AG09319 (cell line): ENCODE measurements at regions not wholly inside any gene's neighbourhood (a gene's known extent, or its start where the extent isn't known, plus 50 kb on each side); places are given as distances from the start of the nearest gene placed in this dataset.
A peak's percentile ranks its signal among the peaks of the same experiment; 100 is the strongest.

Source experiments
- DNase-seq: peaks from one replicate; pipeline ENCODE4 v3.0.0-alpha.2; 2010; ENCODE audit warnings: low read depth; ENCODE audit errors: extremely low read depth
- CTCF ChIP-seq: IDR thresholded peaks from 2 replicates; pipeline ENCODE4 v1.5.1; 2011; ENCODE audit warnings: low read depth, mild to moderate bottlenecking, inconsistent platforms, low read length, moderate library complexity

DNA sequence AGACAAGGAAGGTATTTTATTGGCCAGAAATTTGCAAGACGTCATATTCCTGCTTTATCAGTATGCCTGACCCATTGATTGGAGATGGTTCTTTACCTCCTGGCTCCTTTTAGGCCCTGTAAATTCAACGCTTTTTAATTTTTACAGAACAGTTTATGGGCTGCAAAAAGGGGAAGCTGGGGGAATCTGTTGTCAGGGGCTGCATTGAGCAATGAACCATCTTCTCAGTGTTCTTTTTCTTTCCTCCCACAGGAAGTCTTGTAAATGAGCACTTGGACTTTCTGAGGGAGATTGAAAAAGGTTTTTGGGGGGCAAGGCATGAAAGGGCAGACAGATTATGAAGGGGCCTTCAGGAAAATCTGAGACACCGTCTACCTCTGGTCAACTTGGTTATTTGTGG lies 503.6 kb upstream of the TNP1 start:
- no peak for TF ChIP-seq CTCF
- no peak for DNase-seq

DNA sequence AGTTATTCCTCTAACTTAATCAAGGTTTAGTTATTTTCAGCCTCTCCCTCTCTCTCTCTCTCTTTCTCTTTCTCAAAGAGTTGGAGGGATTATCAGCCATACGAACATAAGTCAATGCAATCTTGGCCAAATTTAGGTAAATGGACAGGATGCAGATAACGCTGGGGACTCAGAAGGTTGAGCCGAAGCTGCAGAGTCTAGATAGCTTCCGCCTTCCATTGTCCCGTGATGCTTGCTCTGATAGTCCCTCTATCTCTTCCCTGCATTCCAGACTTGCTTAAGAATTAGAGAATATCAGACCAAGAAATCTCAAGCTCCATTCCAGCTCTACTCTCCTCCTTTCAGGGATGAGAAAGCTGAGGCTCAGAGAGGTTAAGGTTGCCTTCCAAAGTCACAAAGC lies 502.8 kb upstream of the TNP1 start:
- DNase-seq = no peak
- no peak for TF ChIP-seq CTCF

GRCh38 chr2:217362286-217362685 lies 502.4 kb upstream of the TNP1 start:
- TF ChIP-seq CTCF = no peak
- DNase-seq = no peak

GRCh38 chr2:217361483-217361880 lies 501.6 kb upstream of the TNP1 start:
- TF ChIP-seq CTCF = no peak
- no peak for DNase-seq

DNA sequence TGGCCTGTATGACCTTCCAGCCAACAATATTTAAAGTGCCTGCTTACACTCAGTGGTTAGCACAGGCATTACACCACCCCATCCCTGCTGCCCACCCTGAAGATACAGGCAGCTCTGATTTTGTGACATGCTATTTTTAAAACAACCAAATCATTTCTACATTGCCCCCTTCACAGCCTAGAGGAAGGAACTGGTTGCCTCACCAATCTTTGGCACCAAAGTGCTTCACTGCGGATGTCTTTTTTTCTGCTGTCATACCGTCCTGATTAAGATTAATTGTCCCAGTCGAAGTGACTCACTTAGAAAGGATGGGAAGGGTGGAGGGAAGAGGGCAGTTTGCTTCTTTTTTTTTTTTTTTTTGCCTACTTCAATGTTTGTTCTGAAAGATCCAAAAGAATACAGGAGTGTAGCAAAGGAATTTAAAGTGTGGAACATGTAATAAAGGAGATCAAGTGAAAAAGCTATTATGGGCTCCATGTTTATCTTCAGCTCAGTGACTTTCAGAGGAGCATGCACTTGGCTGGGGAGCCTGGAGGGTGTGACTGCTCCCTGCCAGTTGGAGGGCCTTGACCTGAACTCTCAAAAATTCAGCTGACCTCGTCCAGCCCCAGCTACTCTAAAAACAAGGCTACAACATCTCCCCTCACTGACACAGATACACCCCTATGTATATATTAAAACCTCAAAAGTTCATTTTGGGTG lies 501.1 kb upstream of the TNP1 start:
- peak; percentile 40 for DNase-seq
- no peak; the same call in 1 of the 2 replicates for TF ChIP-seq CTCF

- DNase-seq = no peak
- no peak for TF ChIP-seq CTCF
Measured at GRCh38 chr2:217360111-217360510, 500.2 kb upstream of the TNP1 start.

DNA sequence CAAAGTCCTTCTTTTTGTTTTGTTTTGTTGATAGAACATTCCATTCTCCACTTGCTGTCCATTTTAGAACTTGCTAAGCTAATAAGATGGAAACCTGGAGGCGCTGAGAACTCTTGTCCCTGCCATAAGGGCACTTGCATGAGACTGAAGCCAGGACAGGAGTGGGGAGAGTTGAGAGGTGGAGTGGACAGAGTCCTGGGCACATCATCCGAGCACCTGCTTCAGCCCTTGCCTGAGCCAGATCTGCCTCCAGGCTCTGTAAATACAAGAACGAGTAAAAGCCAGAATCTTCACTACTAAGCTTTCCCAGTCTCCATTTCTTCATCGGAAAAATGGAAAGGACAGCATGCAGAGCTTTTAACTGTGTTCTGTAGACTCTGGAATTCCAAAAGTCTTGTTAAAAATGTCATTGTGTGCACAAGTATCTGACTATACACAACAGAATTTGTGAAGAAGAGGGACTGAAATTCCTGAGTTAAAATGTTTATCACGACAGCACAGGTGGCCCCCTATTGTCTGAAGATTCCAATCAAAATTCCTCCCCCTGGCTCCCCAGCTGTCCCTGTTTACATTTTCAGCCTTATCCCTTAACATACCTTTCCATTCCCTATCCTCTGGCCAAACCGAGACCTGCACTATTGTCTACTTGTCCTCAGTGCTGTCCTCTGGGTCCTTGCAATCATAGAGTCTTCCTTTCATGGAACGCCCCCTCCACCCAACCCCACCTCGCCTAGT lies 498.2 kb upstream of the TNP1 start:
- TF ChIP-seq CTCF = no peak
- no peak for DNase-seq
